Activated CD4-positive, CD25-positive, alpha-beta regulatory T cell treated with anti-CD3 and anti-CD28 coated beads, Interleukin-2, amount 50 U/mL, for 24 hours (primary cell): ENCODE measurements at regions not wholly inside any gene's neighbourhood (a gene's known extent, or its start where the extent isn't known, plus 50 kb on each side); places are given as distances from the start of the nearest gene placed in this dataset.
"Not testable (repeated sequence)": the region's sequence is repeated elsewhere in the genome, so short reads cannot be mapped to it uniquely, and the experiment has no call there.

Experiments
- ATAC-seq, 2 donors: fragments of 150-1000 bp; cut with Tn5 transposase; one replicate each; pipeline ENCODE4 v1.10.0; 2021; ENCODE audit warnings: mild to moderate bottlenecking in 1 of 2, moderate library complexity in 1 of 2

DNA sequence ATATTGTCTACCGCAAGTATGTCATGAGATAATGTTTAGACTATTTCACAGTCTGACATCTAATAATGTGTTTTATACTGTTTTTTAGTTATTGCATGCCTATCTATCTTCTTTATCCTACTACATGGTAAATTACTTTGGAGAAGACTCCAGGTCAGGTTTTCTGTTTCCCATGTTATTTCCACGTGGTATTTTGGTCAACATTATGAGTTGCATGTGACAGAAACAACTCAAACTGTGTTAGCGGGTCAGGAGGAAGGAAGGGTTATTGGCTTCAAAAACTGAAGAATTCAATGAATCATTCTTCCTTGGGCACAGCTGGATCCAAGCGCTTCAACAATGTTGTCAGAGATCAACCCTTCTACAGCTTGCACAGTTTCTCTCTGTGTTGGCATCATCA, 252.1 kb upstream of the CCNG1 start:
- ATAC-seq, result no peak

DNA sequence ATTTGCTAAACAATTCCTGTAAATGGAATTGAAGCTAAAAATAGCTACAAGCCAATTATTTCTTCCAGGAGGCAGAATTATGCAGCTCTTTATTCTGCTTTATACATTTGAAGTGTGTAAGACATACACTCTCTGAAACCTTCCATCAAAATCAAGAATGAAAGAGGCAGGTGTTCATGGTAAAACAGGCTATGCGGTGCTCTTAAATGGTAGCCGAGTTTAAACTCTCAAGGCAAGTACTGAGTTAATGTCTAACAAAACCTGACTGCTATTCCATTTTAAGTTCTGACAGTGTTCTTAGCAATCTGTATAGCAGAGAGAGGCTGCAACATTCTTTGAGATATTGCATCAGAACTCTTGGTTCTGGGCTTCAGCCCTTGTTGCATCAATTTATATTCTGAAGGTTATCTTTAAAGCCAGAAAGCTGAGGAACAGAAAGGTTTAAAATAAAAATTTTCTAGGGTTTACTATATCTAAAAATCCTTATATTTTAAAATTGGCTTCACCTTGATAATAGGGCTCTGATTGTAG, 248.3 kb upstream of the CCNG1 start:
- ATAC-seq, result no peak

DNA sequence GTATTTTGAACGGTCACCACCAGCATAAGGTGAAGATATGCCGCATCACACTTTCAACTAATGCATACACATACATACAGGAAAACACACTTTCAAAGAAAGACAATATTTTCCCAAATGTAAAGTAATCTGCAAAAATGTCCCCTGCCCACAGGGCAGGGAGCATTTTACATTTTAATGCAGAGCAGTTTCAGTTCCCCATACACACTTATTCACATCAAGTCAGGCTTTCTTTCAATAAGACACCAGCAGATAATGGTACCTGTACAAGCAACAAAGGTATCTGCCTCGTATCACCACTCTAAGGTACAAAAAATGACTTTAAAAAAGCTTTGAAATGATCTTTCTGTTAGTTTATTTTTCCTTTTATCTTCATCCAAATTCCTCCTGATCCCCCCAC, 247.1 kb upstream of the CCNG1 start:
- no peak for ATAC-seq

DNA sequence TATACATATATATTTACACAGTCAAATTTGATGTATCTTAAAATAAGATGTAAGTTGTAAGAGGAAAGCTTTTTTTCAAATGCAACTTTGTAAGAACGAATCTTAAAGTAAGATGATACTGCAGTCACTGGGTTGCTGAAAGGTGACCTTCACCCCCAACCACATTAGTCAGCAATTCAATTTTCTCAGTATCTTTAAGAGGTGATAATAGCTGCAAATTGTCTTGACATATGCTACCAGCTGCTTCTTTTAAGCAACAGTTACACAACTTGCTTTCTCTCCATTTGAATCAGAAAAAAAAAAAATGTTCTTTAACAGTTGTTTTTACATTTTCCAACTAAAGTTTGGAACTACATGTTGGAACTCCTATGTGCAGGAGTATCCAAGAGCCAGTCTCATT, 246.6 kb upstream of the CCNG1 start:
- ATAC-seq, result no peak

DNA sequence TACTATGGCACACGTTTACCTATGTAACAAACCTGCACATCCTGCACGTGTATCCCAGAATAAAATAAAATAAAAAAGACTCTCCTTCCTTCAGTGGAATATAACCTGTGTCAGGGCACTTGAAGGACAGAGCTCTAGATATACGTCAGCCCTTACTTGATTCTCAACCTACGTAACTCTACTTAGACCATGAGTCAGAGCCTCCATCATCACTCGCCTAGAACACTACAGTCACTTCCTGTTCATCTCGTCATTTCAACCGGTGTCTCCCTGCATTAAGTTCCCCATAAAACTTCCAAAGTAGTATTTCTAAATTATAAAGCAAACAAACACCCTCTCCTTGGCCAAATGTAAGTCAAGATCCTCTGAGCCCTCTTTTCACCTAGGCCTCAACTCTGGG, 243.5 kb upstream of the CCNG1 start:
- ATAC-seq, result no peak

DNA sequence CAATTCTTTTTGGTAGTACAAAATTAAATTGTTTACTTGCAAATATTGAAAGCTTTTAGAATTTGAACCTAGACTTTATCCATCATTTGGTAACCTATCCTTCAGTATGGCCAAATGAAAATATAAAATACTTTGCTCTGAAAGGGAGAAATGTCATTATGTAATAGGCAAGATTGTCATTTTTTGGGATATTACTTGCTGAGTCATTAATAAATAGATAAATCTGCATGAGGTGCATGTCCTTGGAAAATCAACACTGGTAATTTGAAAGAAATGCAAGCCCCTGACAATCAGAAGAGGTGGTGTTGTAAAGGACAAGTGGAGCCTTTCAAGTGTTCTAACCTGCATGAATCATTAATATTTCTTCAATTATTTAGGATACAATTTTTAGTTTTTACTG, 231.8 kb upstream of the CCNG1 start:
- no peak for ATAC-seq

DNA sequence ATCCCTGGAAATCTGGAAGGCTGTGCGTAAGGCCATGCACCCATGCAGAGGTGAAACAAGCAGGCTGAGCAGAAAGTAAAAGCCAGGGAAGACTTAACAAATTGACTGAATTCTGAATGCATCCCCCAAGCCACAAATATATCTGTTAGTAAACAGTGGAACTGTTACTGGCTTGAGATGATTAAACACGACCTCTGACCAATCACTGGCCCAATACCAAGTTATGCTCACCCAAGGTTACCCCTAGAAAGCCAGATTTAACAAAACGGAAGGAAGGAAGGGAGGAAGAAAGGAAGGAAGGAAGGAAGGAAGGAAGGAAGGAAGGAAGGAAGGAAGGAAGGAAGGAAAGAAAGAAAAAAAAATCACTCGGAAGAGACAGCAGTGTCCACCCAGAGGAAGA, 215.8 kb upstream of the CCNG1 start:
- no peak for ATAC-seq

DNA sequence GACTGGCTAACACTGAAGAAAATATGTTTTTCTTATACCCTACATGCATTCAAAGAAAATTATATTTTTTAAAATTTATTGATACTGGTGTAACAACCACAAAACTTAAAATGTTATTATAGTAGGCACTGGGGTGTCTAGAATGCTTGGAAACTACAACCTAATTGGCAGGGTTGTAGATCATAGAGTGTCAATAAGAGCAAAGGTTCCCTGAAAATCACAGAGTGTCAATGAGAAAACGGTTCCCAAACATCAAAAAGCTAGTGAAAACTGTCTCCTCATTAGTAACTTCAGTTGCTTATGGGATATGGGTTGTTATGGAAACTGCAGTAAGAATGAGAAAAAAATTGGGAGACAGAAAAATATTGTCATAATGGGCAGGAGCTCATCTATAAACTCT, 214.4 kb upstream of the CCNG1 start:
- no peak for ATAC-seq

DNA sequence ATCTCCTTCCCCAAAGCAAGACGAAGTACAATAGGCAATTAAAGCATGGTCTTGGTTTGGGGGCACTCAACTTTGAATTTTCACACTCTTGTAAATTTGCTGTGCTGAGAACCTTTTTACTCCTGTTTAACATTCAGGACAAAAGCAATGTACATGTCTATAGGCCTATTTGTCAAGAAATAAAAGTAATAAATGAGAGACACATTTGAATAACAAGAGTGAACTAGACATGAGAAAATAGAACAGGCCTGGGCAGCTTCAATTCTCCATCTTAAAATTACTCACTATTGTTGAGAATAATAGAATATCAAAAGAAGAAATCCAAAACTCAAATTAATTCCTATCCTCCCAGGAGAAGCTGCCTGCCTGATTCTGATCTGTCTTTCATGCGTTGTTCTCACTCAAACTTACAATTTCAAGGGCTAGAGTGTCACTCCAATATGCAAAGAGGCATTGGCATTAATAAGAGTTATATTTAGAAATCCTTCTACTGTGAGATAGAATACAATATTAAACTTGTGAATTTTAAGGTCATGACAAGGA, 192.9 kb upstream of the CCNG1 start:
- no peak for ATAC-seq

DNA sequence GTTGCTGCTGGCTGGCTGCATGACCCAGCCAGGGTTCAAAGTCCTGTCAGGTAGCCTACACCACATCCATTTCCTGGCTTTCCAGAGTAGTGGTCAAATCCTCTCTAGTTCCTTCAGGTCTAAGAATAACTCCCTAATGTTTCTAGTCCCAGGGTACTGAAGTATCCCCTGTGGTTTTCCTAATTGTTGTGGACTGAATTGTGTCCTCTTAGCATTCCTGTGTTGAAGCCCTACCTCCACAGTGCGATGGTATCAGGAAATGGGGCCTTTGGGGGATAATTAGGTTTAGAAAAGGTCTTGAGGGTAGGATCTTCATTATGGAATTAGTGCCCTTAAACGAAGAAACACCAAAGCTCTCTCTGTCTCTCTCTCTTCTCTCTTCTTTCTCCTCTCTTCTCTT, 191.8 kb upstream of the CCNG1 start:
- ATAC-seq, result no peak

DNA sequence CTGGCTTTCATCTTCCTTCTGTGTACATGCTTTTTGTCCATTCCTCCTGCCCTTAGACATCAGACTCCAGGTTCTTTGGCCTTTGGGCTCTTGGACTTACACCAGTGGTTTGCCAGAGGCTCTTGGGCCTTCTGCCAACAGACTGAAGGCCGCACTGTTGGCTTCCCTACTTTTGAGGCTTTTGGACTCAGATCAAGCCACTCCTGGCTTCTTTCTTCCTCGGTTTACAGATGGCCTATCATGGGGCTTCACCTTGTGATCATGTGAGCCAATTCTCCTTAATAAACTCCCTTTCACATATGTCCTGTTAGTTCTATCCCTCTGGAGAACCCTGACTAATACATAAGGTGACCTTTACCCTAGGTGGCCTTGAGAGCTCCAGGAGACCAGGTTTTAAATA, 189.1 kb upstream of the CCNG1 start:
- ATAC-seq, result no peak

DNA sequence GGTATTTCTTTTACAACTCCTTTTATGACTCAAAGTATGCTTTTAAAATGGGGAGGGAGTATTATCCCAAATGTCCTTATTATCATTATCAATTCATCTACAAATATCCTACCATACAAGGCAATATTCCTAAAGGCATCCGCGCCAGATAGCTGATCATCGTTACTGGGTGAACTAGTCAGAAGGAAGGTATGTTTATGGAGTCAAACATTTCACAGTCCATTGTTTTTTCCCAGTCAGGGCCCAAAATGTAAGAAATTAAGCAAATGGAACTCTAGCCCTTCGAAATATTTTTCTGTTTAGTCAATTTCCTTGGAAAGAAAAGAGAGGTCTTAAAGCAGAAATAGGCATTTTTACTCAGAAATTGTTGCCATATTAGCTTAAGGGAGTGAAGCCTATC, 188.5 kb upstream of the CCNG1 start:
- no peak for ATAC-seq

DNA sequence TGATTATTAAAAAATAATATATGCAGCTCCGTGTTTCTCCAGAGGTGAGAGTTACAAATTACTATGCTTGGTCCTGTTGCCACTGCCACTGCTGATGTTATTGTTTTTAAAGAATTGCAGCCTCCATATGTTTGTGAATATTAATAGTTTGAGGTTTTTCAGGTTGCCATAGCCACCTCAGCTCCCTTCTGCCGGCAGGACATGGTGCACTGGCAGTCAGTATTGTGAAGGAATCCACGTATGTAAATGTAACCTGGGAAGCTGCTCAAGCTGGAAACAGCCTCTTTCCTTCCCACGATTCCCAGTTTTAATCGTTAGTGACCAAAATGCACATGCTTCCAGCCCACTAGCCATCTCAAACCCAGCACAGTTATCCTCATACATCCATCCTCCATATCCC, 184.4 kb upstream of the CCNG1 start:
- ATAC-seq, result no peak

DNA sequence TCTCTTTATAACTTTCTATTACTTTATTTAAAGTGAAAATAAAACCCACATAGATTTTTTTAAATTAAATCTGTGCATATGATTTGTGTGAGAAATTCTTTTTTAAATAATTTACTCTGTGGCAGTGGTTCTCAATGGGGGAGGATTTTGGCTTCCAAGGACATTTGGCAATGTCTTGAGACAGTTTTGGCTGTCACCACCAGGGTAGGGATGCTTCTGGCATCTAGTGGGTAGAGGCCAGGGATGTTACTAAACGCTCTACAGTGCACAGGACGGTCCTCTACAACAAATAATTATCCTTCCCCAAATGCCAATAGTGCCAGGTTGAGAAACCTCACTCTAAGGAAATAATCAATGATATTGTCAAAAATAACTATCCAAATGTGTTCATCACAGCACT, 177.9 kb upstream of the CCNG1 start:
- no peak for ATAC-seq

DNA sequence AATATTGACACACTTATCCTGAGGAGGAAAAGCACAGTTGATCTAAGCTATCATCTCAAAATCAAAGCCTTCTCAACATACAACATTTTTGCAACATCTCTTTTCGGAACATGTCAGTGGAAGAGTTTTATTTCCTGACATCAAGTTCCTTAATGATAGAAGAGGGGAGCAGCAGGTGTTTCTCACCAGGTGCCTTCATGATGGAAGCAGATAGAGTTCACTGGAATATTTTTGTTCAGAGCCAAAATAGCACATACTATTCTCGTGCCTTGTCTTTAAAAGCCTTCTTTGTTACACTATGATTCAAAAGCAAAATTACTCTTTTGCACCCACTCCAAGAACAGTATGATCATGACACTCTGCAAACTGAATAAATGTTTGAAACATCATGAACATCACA, 176.9 kb upstream of the CCNG1 start:
- no peak for ATAC-seq

DNA sequence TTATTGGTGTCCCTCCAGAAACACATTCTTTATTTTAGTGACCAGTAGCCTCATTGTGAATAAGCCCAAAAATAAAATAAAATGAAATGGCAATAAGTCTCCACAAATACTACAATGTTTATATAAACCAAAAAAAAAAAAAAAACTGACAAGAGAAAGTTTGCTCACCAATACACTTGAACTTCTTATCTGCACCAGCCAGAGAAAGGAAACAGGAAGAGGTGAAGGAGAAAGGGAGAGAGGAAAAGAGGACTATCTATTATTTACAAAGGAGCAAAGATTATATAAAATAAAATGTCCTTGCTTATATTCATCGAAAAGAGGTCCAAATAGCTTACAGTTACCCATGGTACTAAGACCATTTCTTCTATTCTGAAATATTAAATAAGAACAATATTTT, 176.4 kb upstream of the CCNG1 start:
- no peak for ATAC-seq

DNA sequence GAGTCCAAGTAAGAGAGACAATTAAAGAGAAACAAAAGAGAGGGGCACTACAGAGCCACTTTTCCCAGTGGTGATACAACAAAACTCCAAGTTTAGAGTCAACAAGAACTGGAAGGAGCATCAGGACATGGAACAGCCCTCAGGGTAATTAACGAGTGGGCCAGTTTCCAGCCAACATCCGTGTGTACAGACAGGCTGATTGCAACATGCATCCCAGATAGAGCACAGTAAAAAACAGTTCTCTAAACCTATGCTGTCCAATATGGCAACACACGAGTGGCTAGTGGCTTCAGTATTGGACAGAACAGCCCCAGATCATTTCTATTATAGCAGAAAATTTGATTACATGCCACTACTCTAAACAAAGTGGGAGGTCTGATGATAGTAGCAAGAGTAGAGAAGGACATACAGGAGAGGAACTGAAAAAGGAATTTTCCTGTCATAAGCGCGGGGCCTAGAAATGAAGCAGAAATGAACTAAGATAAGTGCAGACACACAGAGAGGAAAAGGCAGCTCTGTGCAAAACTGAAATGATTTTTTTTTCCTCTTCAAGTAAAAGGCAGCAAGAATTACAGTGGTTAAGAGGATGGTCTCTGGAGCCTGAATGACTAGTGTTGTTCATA, 175.6 kb upstream of the CCNG1 start:
- no peak for ATAC-seq

DNA sequence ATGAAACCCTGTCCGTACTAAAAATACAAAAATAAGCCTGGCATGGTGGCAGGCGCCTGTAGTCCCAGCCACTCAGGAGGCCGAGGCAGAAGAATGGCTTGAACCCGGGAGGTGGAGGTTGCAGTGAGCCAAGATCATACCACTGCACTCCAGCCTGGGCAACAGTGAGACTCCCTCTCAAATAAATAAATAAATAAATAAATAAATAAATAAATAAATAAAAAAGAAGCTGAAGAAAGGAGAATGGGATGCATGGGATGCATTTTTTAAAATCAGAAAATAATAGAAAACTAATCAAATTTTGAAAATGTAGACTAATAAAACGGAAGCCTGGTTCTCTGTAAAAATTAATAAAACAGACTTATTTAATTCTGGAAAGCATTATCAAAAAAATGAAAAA, 171.1 kb upstream of the CCNG1 start:
- not testable (repeated sequence) for ATAC-seq

DNA sequence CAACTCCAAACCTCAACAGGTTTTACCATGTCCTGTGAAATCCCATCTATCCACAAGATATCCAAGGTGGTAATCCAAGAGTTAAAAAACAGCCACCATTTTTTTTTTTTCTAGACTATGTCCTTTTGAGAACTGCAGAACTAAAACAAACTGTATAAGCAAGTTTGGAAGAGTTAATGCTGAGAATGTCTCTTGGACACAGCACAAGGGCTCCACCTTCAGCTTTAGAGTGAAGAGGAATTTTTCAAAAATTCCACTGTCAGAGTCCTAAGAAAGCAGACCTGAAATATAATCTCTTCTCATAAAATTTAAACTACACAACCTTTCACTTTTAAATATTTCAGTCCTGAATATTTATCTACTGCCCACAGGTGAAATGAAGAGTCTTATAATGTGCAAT, 167.8 kb upstream of the CCNG1 start:
- no peak for ATAC-seq

DNA sequence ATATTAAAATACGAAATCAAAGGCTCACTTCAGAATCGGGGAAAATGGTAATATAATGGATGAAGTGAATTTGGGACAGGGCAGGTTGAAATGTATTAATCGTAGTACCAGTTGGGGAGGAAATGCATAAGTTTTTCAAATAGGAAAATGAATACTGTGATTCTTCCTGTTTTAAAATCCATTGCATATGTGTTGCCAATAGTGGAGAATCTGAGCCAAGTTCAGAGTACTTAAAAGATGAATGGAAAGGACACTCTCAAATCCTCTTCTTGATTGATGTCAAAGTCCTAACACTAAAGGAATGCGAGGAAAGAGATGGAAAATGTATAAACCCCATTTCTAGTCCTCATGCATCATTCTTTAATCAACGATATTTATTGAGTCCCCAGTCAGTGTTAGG, 160.9 kb upstream of the CCNG1 start:
- no peak for ATAC-seq

DNA sequence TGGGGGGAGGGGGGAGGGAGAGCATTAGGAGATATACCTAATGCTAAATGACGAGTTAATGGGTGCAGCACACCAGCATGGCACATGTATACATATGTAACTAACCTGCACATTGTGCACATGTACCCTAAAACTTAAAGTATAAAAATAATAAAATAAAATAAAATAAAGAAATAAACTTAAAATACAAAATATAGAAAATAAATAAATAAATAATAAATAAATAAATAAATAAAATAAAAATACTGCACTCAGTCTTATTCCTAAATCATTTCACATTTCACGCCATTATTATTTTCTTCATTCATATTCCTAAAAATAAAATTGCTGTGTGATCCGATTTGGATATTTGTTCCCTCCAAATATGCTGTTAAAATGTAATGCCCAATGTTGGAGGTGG, 156.5 kb upstream of the CCNG1 start:
- ATAC-seq, result not testable (repeated sequence)

DNA sequence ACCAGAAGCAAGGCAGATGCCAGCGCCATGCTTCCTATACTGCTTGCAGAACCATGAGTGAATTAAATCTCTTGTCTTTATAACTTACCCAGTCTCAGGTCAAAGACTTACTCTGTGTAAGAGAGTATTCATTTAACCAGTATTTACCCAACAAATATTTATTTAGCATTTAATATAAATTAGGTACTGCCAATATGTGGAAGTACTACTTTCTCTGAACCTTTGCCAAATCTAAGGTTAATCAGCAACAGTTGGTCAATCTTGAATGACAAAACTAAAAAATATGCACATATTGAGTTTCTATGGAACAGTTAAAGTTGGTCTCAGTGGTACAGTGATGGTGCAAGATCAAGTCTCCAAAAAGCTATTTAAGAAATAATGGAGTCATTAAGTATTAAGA, 155.9 kb upstream of the CCNG1 start:
- ATAC-seq, result no peak

DNA sequence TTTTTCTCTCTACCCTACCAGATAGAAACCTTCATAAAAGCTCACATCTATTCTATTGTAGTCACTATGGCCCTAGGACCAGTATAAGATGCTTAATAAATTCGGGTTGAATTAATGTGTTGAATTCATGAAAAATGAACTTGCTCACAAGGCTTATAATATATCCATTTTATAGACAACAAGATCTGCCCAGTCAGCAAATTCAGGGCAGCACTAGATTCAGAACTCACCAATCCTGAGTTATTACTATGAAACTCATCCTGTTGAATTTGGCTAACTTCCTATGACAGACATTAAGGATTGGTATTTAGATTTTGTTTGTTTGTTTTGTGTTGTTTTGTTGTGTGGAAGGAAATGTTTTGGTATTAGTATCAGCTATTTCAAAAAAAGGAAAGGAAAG, 143.6 kb upstream of the CCNG1 start:
- no peak for ATAC-seq

DNA sequence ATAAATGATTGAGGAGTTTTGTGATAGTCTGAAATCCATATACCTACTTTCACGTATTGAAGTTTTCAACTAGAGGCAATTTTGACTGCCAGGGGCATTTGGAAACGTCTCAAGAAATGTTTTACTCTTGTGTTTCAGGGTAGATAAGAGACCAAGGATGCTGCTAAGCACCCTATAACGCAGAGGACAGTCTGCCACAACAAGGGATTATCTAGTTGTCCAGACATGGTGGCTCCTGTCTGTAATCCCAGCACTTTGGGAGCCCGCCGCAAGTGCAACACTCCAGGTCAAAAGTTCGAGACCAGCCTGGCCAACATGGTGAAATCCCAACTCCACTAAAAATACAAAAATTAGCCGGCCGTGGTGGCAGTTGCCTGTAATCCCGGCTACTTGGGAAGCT, 133.7 kb upstream of the CCNG1 start:
- ATAC-seq, result no peak

DNA sequence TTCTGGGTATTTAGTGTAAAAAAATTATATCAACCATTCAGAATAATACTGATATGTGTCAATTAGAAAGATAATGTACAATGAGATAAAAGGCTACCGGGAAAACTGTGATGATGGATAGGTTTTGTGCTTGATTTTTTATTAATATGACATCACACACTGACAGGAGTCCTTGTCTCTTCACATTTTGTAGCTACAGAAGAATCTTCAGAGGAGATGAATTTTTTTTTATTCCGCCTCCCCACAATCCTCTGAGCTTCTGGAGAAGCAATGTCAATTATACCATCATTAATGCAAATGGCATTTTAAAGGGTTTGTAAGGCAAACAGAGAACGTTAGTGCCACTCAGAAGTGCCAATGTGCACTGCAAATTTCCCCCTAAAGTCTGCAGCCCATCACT, 131.7 kb upstream of the CCNG1 start:
- ATAC-seq, result no peak
